Gastrocnemius medialis (tissue), 4 donors: ENCODE measurements at regions not wholly inside any gene's neighbourhood (a gene's known extent, or its start where the extent isn't known, plus 50 kb on each side); places are given as distances from the start of the nearest gene placed in this dataset.
A peak's percentile ranks its signal among the peaks of the same experiment; 100 is the strongest.

Experiments
- ATAC-seq, 2 donors: fragments of 150-250 bp; one replicate each; pipeline ENCODE4 v1.9.1; 2016
- DNase-seq, 2 donors: peaks; one replicate each; pipeline ENCODE4 v3.0.0-alpha.2; 2019
- H3K27ac ChIP-seq, 4 donors: fragments of 200-600 bp; sonication (generic); 1 replicate in 1 of 4; 2 replicates in 3 of 4; pipeline ENCODE4 v1.5.1; 2016 to 2018; ENCODE audit warnings: mild to moderate bottlenecking in 2 of 4, moderate library complexity in 1 of 4
- H3K27me3 ChIP-seq, 3 donors: fragments of 200-600 bp; sonication (generic) in 2 of 3; 1 replicate in 1 of 3; 2 replicates in 2 of 3; pipeline versions ENCODE4 v1.5.1 to v1.6.0; 2016 to 2019; ENCODE audit warnings: mild to moderate bottlenecking in 1 of 3, moderate library complexity in 1 of 3
- H3K36me3 ChIP-seq, 2 donors: fragments of 200-600 bp; sonication (generic) in 1 of 2; one replicate each; pipeline ENCODE4 v1.5.1; 2017 to 2018
- H3K4me1 ChIP-seq, 2 donors: fragments of 200-600 bp; sonication (generic) in 1 of 2; one replicate each; pipeline ENCODE4 v1.5.1; 2016 to 2017; ENCODE audit warnings: mild to moderate bottlenecking in 2 of 2
- H3K4me3 ChIP-seq, 4 donors: fragments of 200-600 bp; sonication (generic) in 3 of 4; 1 replicate in 1 of 4; 2 replicates in 3 of 4; pipeline ENCODE4 v1.5.1; 2016 to 2019; ENCODE audit warnings: mild to moderate bottlenecking in 2 of 4
- H3K9me3 ChIP-seq, 3 donors: fragments of 200-600 bp; sonication (generic) in 2 of 3; 1 replicate in 1 of 3; 2 replicates in 2 of 3; pipeline ENCODE4 v1.5.1; 2016 to 2019
- POLR2A ChIP-seq, 2 donors: fragments of 450-650 bp; IDR thresholded peaks; one replicate each; pipeline ENCODE4 v1.6.1; 2017; ENCODE audit warnings: antibody characterized with exemption in 2 of 2, mild to moderate bottlenecking in 2 of 2, moderate library complexity in 2 of 2
- in situ Hi-C, 4 donors: fragments of 200-750 bp; cut with MboI; loops; one replicate each; pipeline versions ENCODE4 v1.15.0 to v1.8.0; 2017; ENCODE audit warnings: low sequenced_read_pairs in 4 of 4
- intact Hi-C: fragments of 100-400 bp; cut with DNase I; formaldehyde crosslinking; loops from one replicate; pipeline ENCODE4 v1.15.1; 2023; ENCODE audit warnings: low total_unique reads
- TF ChIP-seq, protein P1 (sequence below), 5 experiments: fragments of 450-650 bp in 3 of 5; fragments of 200-600 bp in 2 of 5; sonication (generic) in 2 of 5; IDR thresholded peaks in 4 of 5; conservative IDR thresholded peaks in 1 of 5; 1 replicate in 4 of 5; 2 replicates in 1 of 5; pipeline ENCODE4 v1.5.1; 2016 to 2019; ENCODE audit warnings: antibody characterized with exemption in 5 of 5, mild to moderate bottlenecking in 3 of 5, moderate library complexity in 3 of 5

GRCh38 chr5:86671536-86671935 is 53.8 kb downstream of the COX7C start:
- H3K36me3 ChIP-seq, result no peaks in the 10 kb centered on the region
- ATAC-seq (no peak), DNase-seq (no peak)
- no peaks in the 10 kb centered on the region for H3K4me1 ChIP-seq
- H3K4me3 ChIP-seq, result no peak overlapping the region
- no peak overlapping the region for H3K27ac ChIP-seq
- TF ChIP-seq, protein P1, sequence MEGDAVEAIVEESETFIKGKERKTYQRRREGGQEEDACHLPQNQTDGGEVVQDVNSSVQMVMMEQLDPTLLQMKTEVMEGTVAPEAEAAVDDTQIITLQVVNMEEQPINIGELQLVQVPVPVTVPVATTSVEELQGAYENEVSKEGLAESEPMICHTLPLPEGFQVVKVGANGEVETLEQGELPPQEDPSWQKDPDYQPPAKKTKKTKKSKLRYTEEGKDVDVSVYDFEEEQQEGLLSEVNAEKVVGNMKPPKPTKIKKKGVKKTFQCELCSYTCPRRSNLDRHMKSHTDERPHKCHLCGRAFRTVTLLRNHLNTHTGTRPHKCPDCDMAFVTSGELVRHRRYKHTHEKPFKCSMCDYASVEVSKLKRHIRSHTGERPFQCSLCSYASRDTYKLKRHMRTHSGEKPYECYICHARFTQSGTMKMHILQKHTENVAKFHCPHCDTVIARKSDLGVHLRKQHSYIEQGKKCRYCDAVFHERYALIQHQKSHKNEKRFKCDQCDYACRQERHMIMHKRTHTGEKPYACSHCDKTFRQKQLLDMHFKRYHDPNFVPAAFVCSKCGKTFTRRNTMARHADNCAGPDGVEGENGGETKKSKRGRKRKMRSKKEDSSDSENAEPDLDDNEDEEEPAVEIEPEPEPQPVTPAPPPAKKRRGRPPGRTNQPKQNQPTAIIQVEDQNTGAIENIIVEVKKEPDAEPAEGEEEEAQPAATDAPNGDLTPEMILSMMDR (IDR thresholded peaks at IDR 0.05 in 4 of 5, conservative IDR thresholded peaks at IDR 0.05 in 1 of 5), result no peak
- no peak for TF ChIP-seq POLR2A (IDR thresholded peaks at IDR 0.05)
- no peaks in the 10 kb centered on the region for H3K9me3 ChIP-seq
- intact Hi-C loops (no loop called here), in situ Hi-C loops (no loop called here)
- H3K27me3 ChIP-seq, result no peaks in the 10 kb centered on the region

GRCh38 chr5:86674069-86674468 is 56.3 kb downstream of the COX7C start:
- no peaks in the 10 kb centered on the region for H3K9me3 ChIP-seq
- intact Hi-C loops, result no loop called here
- no peaks in the 10 kb centered on the region for H3K36me3 ChIP-seq
- H3K4me3 ChIP-seq, result no peak overlapping the region
- in situ Hi-C loops, result no loop called here
- H3K27me3 ChIP-seq, result no peaks in the 10 kb centered on the region
- DNase-seq (no peak), ATAC-seq (no peak)
- H3K27ac ChIP-seq, result no peak overlapping the region
- H3K4me1 ChIP-seq, result no peaks in the 10 kb centered on the region
- TF ChIP-seq, protein P1 (IDR thresholded peaks at IDR 0.05 in 4 of 5, conservative IDR thresholded peaks at IDR 0.05 in 1 of 5), result no peak
- TF ChIP-seq POLR2A (IDR thresholded peaks at IDR 0.05), result no peak

GRCh38 chr5:86675311-86675710 is 57.6 kb downstream of the COX7C start:
- in situ Hi-C loops (no loop called here), intact Hi-C loops (no loop called here)
- ATAC-seq (no peak), DNase-seq (no peak)
- H3K4me3 ChIP-seq, result no peak overlapping the region
- H3K9me3 ChIP-seq, result no peaks in the 10 kb centered on the region
- H3K36me3 ChIP-seq, result no peaks in the 10 kb centered on the region
- no peaks in the 10 kb centered on the region for H3K4me1 ChIP-seq
- H3K27ac ChIP-seq, result no peak overlapping the region
- H3K27me3 ChIP-seq, result no peaks in the 10 kb centered on the region
- no peak for TF ChIP-seq POLR2A (IDR thresholded peaks at IDR 0.05)
- TF ChIP-seq, protein P1 (IDR thresholded peaks at IDR 0.05 in 4 of 5, conservative IDR thresholded peaks at IDR 0.05 in 1 of 5), result no peak

- no peak for DNase-seq
- Histone ChIP-seq H3K27ac (no peak overlapping the region), H3K27me3 (no peaks in the 10 kb centered on the region), H3K9me3 (no peaks in the 10 kb centered on the region), H3K4me1 (no peaks in the 10 kb centered on the region), H3K4me3 (no peak overlapping the region), H3K36me3 (no peaks in the 10 kb centered on the region)
- intact Hi-C loops (no loop called here), in situ Hi-C loops (no loop called here)
- ATAC-seq, result peak; percentile 52 to 61
- TF ChIP-seq, protein P1 (IDR thresholded peaks at IDR 0.05 in 4 of 5, conservative IDR thresholded peaks at IDR 0.05 in 1 of 5), result peak in 4 of 5 experiments; percentile 29 to 47 (median 39)
- no peak for TF ChIP-seq POLR2A (IDR thresholded peaks at IDR 0.05)
Measured at GRCh38 chr5:86679529-86679928, 61.8 kb downstream of the COX7C start.

- no peaks in the 10 kb centered on the region for H3K36me3 ChIP-seq
- no peak overlapping the region for H3K27ac ChIP-seq
- no peaks in the 10 kb centered on the region for H3K27me3 ChIP-seq
- intact Hi-C loops, result no loop called here
- no peak for TF ChIP-seq POLR2A (IDR thresholded peaks at IDR 0.05)
- TF ChIP-seq, protein P1 (IDR thresholded peaks at IDR 0.05 in 4 of 5, conservative IDR thresholded peaks at IDR 0.05 in 1 of 5), result no peak
- no peaks in the 10 kb centered on the region for H3K9me3 ChIP-seq
- H3K4me1 ChIP-seq, result no peaks in the 10 kb centered on the region
- in situ Hi-C loops, result no loop called here
- ATAC-seq (no peak), DNase-seq (no peak)
- H3K4me3 ChIP-seq, result no peak overlapping the region
Measured at GRCh38 chr5:86679949-86680348, 62.2 kb downstream of the COX7C start.
